A172 (cell line): ENCODE measurements at regions not wholly inside any gene's neighbourhood (a gene's known extent, or its start where the extent isn't known, plus 50 kb on each side); places are given as distances from the start of the nearest gene placed in this dataset.
A peak's percentile ranks its signal among the peaks of the same experiment; 100 is the strongest.

Experiments
- DNase-seq: peaks from one replicate; pipeline ENCODE4 v3.0.0-alpha.2; 2015; ENCODE audit warnings: low spot score

GRCh38 chr16:74033441-74033995 lies 263.1 kb upstream of the PSMD7 start:
- no peak for DNase-seq

GRCh38 chr16:74031551-74031950 lies 265.1 kb upstream of the PSMD7 start:
- no peak for DNase-seq

GRCh38 chr16:74030000-74030706 lies 266.5 kb upstream of the PSMD7 start:
- DNase-seq = no peak

GRCh38 chr16:74029115-74029792 lies 267.4 kb upstream of the PSMD7 start:
- DNase-seq = no peak

- DNase-seq = no peak
These were observed 270.0 kb upstream of the PSMD7 start for GRCh38 chr16:74026373-74027281.

- DNase-seq = no peak
These were observed 271.7 kb upstream of the PSMD7 start for GRCh38 chr16:74024953-74025352.

- no peak for DNase-seq
These were observed 276.4 kb upstream of the PSMD7 start for GRCh38 chr16:74020095-74020670.

- no peak for DNase-seq
These were observed 277.0 kb upstream of the PSMD7 start for GRCh38 chr16:74019612-74020011.

- DNase-seq = no peak
These were observed 280.7 kb upstream of the PSMD7 start for GRCh38 chr16:74015953-74016352.

- DNase-seq = no peak
These were observed 297.9 kb upstream of the PSMD7 start for GRCh38 chr16:73998707-73999106.

GRCh38 chr16:73997971-73998370 lies 298.6 kb upstream of the PSMD7 start:
- no peak for DNase-seq

GRCh38 chr16:73997340-73997711 lies 299.3 kb upstream of the PSMD7 start:
- DNase-seq = no peak

GRCh38 chr16:73996624-73997339 lies 299.8 kb upstream of the PSMD7 start:
- DNase-seq = no peak

- DNase-seq = no peak
These were observed 302.7 kb upstream of the PSMD7 start for GRCh38 chr16:73993878-73994277.

GRCh38 chr16:73978407-73978784 lies 318.2 kb upstream of the PSMD7 start:
- DNase-seq = no peak

- no peak for DNase-seq
These were observed 320.0 kb upstream of the PSMD7 start for GRCh38 chr16:73976644-73977043.

GRCh38 chr16:73973174-73973573 lies 323.4 kb upstream of the PSMD7 start:
- DNase-seq = no peak

GRCh38 chr16:73966851-73967250 lies 329.8 kb upstream of the PSMD7 start:
- no peak for DNase-seq

GRCh38 chr16:73965591-73965990 lies 331.0 kb upstream of the PSMD7 start:
- no peak for DNase-seq

- peak; percentile 57 for DNase-seq
These were observed 339.8 kb upstream of the PSMD7 start for GRCh38 chr16:73956587-73957494.
